GM19397 (cell line): ENCODE measurements at regions not wholly inside any gene's neighbourhood (a gene's known extent, or its start where the extent isn't known, plus 50 kb on each side); places are given as distances from the start of the nearest gene placed in this dataset.
"Not testable (repeated sequence)": the region's sequence is repeated elsewhere in the genome, so short reads cannot be mapped to it uniquely, and the experiment has no call there.

Experiments used
- ATAC-seq: cut with Tn5 transposase; IDR thresholded peaks from one replicate; pipeline ENCODE4 v1.9.1; 2021; ENCODE audit warnings: mild to moderate bottlenecking, moderate library complexity; ENCODE audit not compliant: unreplicated experiment

DNA sequence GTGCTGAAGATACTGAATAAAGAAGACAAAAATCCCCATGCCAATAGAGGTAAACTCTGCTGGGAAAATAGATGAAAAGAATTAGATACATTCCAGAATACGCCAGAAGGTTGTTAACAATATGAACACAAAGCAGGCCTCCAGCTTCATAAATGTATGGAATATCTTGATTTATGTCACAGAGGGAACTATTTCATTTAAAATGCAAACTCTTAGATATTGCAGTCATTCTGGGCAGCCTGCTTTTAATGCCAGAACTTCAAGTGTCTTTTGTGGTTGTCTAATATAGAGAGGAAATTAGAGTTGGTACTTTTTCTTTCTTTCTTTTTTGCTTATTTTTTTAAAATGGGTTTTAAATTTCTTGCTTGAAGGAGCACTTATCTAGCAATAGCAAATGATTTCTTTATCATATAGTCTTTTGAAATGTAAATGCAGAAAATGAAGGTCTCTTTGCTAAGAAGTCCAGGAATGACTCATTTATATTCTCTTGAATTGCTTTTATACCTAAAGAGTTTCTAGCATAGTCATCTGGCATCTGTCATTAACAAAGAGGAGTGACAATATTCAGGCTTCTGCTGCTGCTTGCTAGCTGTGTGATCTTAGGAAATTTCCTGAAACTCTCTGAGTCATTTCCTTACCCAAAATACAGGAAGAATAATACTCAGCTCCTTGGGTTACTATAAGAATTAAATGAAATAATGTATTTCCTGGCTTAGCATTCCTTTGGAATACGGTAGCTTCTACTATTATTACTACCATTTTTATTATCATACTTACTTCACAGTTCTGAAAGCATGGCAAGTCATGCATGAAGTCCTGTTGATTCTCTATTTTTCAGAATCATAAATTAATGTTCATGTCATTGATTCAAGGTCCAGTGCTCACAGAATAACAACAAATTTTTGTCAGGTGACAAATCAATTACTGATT lies 527.6 kb downstream of the DIPK2A start:
- ATAC-seq, result no peak

DNA sequence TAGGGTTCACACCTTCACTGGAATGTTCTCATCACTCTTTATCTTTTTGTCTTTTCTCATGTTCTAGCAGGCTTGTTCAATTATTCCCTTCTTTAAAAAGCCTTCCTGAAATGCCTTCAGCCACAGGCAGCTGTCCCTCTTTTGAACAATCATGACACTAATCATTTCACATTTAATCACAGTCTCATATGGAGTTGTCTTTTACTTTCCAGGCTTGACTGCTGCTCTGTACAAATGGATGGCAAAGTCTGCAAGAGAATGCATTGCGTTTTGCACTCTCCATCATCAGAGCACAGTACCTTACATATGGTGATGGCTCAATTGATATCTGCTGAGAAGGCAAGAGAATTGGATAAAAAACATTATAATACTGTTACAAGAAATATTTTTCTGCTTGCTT lies 529.8 kb downstream of the DIPK2A start:
- ATAC-seq, result no peak

DNA sequence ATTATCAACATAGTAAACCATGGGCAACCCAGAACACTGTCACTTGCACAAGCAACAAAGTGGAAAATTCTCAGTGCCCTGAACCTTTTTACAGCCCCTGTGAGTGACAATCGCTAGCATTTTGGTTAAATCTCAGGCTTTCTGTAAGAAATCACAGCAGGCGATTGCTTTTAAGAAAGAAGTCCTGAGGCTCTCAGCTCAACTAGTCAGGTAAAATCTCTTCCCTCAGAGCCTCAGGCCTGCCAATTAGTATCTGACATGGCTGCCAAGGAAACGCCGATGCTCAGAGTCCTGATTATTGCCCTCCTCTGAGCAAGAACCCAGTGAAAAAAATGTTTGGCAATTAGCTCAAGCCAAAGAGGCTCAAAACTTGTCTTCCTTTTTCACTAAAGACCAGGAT lies 530.8 kb downstream of the DIPK2A start:
- no peak for ATAC-seq

DNA sequence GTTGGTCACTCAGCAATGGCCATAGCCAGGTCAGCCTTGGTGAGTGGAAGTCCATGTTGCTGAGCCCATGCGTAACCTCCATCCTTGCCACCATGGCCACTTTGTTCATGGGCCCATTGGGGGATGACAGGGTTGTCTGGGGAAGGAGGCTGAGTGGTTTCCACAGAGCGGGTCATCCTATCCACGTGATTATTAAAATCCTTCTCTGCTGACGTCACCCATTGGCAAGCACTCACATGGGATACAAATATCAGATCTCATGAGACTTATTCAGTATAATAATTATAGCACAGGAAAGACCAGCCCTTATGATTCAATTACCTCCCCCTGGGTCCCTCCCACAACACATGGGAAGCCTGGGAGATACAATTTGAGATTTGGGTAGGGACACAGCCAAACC lies 534.8 kb downstream of the DIPK2A start:
- not testable (repeated sequence) for ATAC-seq

DNA sequence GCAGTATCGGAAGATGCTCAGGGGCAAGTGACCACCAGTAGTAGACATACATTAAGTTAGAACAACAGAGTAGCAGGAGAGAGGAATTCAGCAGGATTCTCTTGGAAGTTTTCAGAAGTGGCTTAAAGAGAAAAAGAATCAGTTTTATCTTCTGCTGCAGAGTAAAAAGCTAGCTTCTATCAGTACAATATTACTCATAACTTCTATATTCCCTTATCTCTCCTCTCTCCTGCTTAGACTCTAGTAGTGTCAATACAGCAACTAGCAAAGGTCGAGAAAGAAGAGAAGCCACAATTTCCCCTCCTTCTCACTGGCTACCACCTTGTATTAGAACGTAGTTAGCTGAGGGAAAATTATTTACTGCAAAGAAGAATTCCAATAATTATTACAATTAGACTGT lies 539.7 kb downstream of the DIPK2A start:
- ATAC-seq, result no peak

DNA sequence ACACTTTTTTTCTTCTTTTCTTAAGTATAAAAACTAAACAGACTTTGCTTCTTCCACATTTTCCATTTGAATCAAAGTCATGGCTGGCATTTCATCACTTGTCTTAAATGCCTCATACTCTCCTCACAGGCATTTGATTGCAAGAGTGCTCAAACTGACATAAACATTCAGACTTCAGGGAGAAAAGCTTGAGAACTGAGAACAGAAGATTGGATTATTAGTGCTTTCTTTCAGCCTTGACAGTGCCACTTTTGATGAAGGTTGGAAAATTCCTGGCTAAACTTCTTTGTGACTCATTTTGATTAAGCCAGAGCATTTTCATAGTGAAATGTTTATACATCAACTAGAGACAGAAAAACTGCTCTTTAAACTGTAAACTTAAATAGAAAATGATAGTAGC lies 544.4 kb downstream of the DIPK2A start:
- ATAC-seq, result no peak

DNA sequence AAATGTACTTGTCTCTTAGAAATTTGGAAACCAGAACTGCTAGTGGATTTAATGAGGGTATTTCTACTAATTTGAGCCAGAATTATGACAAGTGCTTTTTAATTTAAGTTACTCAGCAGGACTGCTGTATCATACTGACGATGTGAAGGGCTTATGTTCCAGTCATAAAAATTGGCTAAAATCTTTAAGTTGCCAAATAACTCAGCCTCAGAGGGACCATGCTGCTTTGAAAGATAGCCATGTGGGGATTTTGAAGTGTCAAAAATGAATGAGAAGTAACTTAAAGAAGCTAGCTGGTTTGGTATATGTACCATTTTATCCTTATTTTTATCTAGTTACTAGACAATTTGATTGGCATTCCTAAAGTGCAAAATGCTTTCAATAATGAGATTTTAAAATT lies 545.0 kb downstream of the DIPK2A start:
- no peak for ATAC-seq

DNA sequence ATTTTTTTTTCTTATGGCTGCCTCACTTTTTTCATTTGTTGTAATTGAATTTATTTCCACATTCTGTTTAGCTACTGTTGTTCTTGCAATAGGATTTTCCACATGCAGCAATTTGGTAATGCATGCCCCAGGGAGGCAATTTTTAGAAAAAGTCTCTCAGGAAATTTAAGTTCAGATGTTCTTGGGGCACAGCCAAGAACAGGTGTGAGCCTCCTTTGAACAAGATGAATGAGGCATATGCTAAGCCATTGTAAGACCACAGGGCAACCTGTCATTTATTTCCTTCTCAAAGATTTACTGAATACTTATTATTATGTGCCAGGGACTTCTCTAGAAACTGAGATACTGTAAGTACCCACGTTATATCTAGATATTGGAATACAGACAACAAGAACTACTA lies 549.5 kb downstream of the DIPK2A start:
- no peak for ATAC-seq

DNA sequence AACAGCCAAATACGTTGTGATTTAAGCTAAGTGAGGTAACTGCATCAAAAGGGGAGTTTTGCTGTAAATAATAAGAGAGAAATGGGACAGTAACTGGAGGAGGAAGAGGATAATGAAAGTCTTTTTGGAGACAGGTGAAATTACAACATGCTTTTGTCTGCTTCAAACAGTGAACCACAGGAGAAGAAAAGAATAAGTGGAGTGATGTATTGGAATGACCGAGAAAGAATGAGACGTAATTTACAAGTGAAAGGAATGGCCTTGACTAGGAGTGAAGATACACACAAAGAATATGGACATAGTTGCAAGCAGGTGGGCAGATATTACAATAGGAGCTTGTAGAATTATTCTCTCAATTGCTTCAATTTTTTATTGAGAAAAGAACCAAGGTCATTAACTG lies 550.8 kb downstream of the DIPK2A start:
- no peak for ATAC-seq

DNA sequence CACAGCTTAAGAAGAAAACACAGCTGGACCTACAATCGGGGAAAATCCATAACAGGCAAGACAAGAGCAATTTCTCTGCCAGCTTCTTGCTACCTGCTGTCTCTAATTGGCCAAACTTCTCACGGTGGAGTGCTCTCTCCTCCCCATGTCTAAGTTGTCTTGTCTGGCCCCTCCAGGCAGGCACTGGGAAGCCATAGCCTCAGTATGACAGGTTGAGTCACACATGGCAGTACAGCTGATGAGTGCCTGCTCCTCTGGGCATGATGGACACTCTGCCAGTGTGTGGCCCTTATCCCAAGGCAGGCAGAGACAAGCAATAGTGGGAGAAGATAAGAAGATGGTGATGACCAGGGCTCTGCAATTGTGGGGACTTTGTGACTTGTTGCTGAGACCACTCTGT lies 551.8 kb downstream of the DIPK2A start:
- ATAC-seq, result no peak

DNA sequence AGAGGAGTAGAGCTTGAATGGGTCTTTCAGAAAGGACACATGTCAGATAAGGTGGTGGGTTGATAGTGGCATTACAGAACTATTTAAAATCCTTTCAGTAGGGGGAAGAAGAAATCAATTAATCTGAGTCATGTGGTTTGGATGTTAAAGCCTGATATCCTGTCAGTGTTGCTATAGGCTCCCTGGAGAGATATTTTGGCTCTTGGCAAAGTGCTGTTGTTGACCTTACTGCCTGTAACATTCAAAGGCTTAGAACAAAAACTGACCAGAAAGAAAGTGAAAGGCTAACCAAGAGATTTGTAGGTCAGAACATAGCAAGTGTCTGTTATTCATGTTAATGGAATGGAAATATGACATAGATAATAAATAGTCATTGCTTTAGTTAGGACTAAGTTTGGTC lies 552.9 kb downstream of the DIPK2A start:
- ATAC-seq, result no peak

DNA sequence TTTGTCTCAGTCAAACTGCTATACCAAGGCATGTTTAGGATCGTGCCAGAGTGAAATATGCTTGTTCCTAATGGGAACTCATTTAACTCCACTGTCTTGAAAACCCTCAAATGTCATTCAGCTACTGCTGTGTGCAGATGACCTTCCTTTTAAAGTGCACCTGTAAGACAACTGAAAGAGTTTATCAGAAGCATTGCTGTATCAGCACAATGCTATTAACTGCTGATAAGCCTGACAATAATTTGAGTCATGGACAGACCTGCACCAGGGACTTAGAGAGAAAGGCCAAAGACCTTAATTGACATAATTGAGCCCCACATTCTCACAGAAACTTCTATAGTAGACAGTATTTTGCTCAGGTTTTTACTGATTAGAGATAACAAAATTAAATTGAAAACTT lies 557.9 kb downstream of the DIPK2A start:
- no peak for ATAC-seq

DNA sequence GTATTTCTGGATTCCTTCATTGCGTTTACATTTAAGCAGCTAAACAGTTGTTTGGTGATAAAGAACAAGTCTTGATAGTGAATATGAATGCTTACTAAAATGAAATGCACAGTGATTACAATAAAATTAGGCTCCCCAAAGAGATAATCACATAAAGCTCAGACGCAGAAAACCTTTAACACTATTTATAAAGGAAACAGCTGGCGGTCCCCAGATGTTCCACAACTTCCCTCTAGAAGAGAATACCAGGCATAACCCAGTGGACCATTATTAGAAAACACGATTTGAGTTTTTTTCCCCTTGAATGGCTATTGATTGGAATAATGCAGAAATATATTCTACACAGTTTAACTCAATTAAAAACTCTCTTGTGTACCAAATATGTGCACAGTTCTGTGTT lies 573.2 kb downstream of the DIPK2A start:
- no peak for ATAC-seq

DNA sequence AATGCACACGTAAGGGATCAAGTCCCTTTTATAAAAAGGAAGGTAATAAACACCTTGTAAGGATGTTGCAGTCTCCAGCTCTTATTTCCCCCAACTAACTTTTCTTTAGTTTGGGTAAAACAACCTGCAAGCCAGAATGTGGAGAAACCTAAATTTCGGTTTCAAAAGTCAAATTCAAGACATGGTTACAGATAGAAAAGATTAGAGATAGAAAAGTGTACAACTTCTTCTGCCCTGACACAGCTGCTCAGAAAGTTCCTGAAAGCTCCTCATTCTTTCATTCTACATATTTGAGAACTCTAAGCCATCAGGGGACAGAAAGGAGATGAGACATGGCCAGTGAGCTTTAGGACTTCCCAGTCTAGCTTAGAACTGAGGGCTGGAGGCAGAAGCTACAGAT lies 574.9 kb downstream of the DIPK2A start:
- no peak for ATAC-seq

DNA sequence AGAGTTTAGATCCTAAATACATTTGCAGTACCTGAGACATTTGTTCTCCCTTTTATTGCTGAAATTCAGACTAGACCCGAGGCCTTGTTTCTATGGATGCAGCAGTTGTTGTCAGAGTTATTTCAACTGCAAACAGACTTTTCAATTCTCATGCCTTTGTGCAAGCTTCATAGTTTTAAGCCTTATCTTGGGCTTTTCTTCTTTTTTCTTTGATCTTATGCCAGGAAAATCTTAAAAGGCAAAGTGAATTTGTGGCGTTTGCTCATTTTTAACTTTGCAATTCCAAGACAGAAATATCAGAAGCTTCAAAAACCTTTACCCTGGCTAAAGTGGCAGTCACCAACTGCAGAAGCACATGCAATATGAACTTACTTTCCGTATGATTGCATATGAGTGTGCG lies 576.7 kb downstream of the DIPK2A start:
- ATAC-seq, result no peak

DNA sequence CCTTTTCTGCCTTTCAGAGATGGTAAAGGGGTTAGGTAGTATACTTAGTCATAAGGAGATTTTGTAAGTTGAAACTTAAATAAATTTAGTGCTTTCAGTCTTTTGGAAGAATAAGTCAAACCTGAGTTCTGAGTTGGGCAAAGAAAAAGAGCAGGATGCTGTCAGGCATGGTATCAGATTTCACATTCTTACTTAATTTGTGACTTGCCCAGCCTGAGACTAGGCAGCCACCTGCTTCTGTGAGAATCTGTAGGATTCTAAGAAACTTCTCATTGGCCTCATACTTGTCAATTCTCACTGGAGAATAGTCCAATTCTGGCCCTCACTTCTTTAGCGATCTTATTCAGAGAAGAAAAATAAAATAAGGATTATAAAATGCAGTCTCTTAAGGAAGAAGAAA lies 577.5 kb downstream of the DIPK2A start:
- no peak for ATAC-seq

DNA sequence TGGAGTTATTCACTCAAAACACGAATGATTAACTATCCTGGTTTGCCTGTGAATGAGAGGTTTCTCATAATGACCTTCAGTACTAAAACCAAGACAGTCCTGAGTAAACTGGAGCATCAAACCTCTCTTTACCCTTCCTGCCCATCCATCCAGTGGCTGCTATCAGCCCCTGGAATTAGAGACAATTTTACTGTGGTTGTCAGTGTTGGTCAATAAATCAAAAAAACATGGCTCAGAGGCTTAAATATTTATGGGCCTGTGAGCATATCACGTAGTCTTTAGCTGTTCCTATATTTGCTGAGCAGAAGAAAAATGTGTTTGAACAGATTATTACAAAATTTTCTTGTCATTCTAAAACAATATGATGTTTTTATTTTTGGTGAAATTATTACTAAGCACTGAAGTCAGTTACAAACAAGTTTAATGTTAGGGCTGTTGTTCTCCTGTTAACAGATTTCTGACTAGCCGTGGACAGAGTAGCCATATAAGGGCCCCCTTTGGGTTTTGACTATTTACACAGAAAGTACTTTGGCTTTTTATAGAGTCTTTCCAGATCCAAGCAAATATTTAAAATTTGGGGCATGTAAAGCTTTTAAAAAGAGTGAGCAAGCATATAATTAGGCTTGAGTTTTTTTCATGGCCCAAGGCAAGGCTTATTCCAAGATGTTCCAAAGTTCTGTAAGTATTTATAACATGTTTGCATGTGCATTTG lies 580.9 kb downstream of the DIPK2A start:
- ATAC-seq, result no peak

DNA sequence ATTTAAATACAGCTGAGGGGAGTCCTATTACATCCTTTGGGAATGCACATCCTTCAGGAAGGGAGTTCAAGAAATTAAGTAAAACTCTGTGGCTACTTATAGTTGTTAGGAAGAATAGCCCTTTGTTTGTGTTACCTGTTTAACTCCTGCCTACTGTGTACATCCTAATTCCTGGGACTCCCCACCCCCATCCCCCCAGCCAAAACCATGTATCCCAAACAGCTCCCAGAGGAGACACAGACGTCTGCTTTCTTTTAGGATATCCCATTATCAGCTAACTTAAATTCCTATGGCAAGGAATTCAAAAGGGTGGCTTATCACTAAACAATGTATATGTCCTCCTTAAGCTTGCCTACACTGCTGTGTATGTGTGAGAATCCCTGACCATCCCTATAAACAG lies 581.7 kb downstream of the DIPK2A start:
- ATAC-seq, result no peak

DNA sequence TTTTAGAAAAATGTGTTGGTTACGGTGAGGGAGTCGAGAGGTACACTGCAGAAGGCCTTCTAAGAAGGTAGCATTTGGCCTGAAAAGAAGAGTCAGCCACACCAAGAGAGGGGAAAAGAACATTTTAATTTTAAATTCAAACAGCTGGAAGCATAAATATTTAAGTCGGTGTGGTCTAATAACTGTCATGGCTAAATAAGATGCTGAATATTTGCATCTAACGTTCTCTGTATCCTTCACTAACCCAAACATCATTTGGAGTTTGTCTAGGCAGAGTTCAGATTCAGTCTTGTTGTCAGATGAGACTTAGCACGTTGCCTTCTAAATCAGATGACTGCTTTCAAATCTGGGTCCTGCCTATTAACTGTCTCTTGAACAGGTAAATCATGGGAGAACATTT lies 583.3 kb downstream of the DIPK2A start:
- no peak for ATAC-seq

DNA sequence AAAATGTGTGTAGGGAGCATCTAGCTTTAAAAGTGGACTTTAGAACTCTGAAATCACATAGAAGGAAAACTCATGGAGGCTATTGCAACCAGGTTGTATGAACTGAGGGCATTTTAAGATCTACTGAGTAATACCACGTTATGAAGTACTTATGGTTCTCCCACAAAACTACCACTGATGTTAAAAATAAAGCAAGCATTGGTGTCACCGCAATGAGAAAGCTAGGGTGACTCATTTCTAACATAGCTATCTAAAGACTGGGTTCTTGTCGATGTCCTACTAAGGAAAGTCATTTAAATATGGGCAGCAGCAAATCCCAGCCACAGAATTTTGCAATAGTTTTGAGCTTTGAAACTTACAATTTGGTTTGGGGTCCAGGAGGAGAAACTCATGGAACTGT lies 584.8 kb downstream of the DIPK2A start:
- no peak for ATAC-seq

DNA sequence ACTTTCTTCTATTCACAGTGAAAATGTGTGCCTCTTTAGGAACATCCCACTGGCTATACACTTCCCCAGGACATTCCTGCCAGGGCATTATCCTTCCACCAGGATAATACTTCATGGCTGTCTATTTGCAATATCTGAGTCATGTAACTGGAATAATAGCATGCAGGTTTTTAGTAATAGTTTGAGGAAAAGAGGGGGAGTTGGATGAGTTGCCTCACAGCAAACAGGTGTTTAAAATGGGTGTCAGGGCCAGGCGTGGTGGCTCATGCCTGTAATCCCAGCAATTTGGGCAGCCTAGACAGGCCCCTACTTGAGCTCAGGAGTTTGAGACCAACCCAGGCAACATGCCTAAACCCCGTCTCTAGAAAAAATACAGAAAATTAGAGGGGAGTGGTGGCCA lies 585.9 kb downstream of the DIPK2A start:
- no peak for ATAC-seq

DNA sequence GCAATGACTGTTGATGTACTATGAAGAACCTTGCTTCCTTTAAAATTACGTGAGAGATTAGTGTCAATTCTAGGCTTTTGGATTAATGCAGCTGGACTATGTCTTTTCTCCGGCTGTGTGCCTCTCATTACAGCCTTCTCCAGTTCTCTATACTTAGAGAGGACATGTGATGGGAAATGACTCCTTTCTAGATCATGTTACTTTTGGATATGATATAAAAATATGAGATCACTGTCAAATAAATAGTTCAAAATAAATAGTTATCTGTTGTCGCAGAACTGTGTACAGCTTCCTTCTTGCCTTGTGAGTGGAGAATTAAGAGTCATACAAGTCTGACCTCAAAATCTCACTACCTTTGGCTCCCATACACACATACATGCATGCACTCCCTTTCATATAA lies 592.4 kb downstream of the DIPK2A start:
- ATAC-seq, result no peak
